ENCODE measurements at regions not wholly inside any gene's neighbourhood (a gene's known extent, or its start where the extent isn't known, plus 50 kb on each side); places are given as distances from the start of the nearest gene placed in this dataset.

- dilution Hi-C loops (cut with MboI; ENCODE audit: extremely low pct_ligation_motif_present, low sequenced_read_pairs) = no loop called here
- CTCF ChIA-PET = no interaction called here
- POLR2A ChIA-PET = no interaction called here
These were observed 88.6 kb downstream of the FGF9 start for GRCh38 chr13:21759463-21759862.

More at GRCh38 chr13:21759463-21759862, 88.6 kb downstream of the FGF9 start:
- H2AFZ ChIP-seq (ENCODE audit: low read depth, low read length) = no peak overlapping the region
- DNase-seq (ENCODE audit: low read depth, low spot score) = no peak
- H3K27me3 ChIP-seq (ENCODE audit: control insufficient read depth in 2 of 2, insufficient read depth in 2 of 2, low read length in 2 of 2) = no peaks in the 10 kb centered on the region
- intact Hi-C loops (cut with micrococcal nuclease) = no loop called here
- H3K79me2 ChIP-seq (ENCODE audit: control insufficient read depth, insufficient read depth, low read length) = no peaks in the 10 kb centered on the region
- BruUV-seq (replicated peaks) = no TSS peak
- H4K20me1 ChIP-seq (replicated peaks; ENCODE audit: control insufficient read depth, extremely low read depth, insufficient read depth, low read length) = no peaks in the 10 kb centered on the region
- TF ChIP-seq FOS (IDR thresholded peaks at IDR 0.05; ENCODE audit: borderline replicate concordance, insufficient read depth, low read length) (no peak), EZH2 (IDR thresholded peaks at IDR 0.05; ENCODE audit: borderline replicate concordance, low read depth, low read length, severe bottlenecking) (no peak), POLR2AphosphoS5 (IDR thresholded peaks at IDR 0.05; ENCODE audit: insufficient read depth, low read depth, low read length) (no peak), POLR2A (IDR thresholded peaks at IDR 0.05; ENCODE audit: low read depth, low read length) (no peak), MYC (IDR thresholded peaks at IDR 0.05; ENCODE audit: low read depth, low read length) (no peak), GATA2 (IDR thresholded peaks at IDR 0.05; ENCODE audit: insufficient read depth, insufficient read length, low read depth, low read length) (no peak), MAX (IDR thresholded peaks at IDR 0.05; ENCODE audit: insufficient read depth, insufficient read length) (no peak), JUN (IDR thresholded peaks at IDR 0.05; ENCODE audit: borderline replicate concordance, insufficient read depth, insufficient read length, low read depth) (no peak)
- TF ChIP-seq, protein P1, sequence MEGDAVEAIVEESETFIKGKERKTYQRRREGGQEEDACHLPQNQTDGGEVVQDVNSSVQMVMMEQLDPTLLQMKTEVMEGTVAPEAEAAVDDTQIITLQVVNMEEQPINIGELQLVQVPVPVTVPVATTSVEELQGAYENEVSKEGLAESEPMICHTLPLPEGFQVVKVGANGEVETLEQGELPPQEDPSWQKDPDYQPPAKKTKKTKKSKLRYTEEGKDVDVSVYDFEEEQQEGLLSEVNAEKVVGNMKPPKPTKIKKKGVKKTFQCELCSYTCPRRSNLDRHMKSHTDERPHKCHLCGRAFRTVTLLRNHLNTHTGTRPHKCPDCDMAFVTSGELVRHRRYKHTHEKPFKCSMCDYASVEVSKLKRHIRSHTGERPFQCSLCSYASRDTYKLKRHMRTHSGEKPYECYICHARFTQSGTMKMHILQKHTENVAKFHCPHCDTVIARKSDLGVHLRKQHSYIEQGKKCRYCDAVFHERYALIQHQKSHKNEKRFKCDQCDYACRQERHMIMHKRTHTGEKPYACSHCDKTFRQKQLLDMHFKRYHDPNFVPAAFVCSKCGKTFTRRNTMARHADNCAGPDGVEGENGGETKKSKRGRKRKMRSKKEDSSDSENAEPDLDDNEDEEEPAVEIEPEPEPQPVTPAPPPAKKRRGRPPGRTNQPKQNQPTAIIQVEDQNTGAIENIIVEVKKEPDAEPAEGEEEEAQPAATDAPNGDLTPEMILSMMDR (IDR thresholded peaks at IDR 0.05; ENCODE audit: extremely low read depth in 1 of 2, insufficient read depth in 1 of 2, low read depth in 1 of 2, low read length in 2 of 2) = no peak
- H3K9me1 ChIP-seq (replicated peaks; ENCODE audit: control insufficient read depth, extremely low read depth, insufficient read depth, low read length) = no peaks in the 10 kb centered on the region
- H3K4me1 ChIP-seq (ENCODE audit: control insufficient read depth, extremely low read depth, insufficient read depth, low read length) = no peaks in the 10 kb centered on the region
- no peaks in the 10 kb centered on the region for H3K36me3 ChIP-seq (ENCODE audit: control insufficient read depth in 2 of 2, extremely low read depth in 1 of 2, insufficient read depth in 2 of 2, low read length in 2 of 2)
- FAIRE-seq = no peak
- no peak overlapping the region for H3K9ac ChIP-seq (replicated peaks; ENCODE audit: extremely low read depth, insufficient read depth, low read length)
- no peak overlapping the region for H3K27ac ChIP-seq (ENCODE audit: insufficient read depth, low read depth, low read length)
- H3K9me3 ChIP-seq (replicated peaks; ENCODE audit: control insufficient read depth, insufficient read depth, low read length) = peaks cover 8% of the 10 kb centered on the region
- no peak overlapping the region for H3K4me2 ChIP-seq (ENCODE audit: insufficient read depth, low read length)
- H3K4me3 ChIP-seq (replicated peaks in 1 of 3; ENCODE audit: insufficient read depth in 1 of 3, low read depth in 1 of 3, low read length in 3 of 3) = no peak overlapping the region

All from endothelial cell of umbilical vein (primary cell).